ENCODE measurements at regions not wholly inside any gene's neighbourhood (a gene's known extent, or its start where the extent isn't known, plus 50 kb on each side); places are given as distances from the start of the nearest gene placed in this dataset.

- no peaks in the 10 kb centered on the region for H3K4me1 ChIP-seq (ENCODE audit: control insufficient read depth in 2 of 2, insufficient read depth in 2 of 2, low read length in 2 of 2)
- H3K4me2 ChIP-seq (replicated peaks; ENCODE audit: low read depth, low read length, poor library complexity, severe bottlenecking), result no peak overlapping the region
- peaks cover 0 to 8% (median 3%) of the 10 kb centered on the region in 3 donors for H3K9me3 ChIP-seq (ENCODE audit: control extremely low read depth in 1 of 3, control insufficient read depth in 2 of 3, insufficient read depth in 1 of 3, low read length in 2 of 3)
- ChIA-PET POLR2A (no interaction called here), CTCF (no interaction called here)
- Mint-ChIP-seq H3K27ac (no peak overlapping the region), H3K9me3 (ENCODE audit: insufficient read depth) (no peaks in the 10 kb centered on the region), H3K27me3 (no peaks in the 10 kb centered on the region), H3K4me3 (no peak overlapping the region), H3K4me1 (peaks cover 5% of the 10 kb centered on the region)
- H3K79me2 ChIP-seq (ENCODE audit: control insufficient read depth, insufficient read depth, low read length), result no peaks in the 10 kb centered on the region
- intact Hi-C loops (cut with micrococcal nuclease), result no loop called here
- H3K4me3 ChIP-seq (ENCODE audit: control extremely low read depth in 1 of 5, extremely low read depth in 1 of 5, insufficient read depth in 1 of 5, low read depth in 2 of 5, low read length in 4 of 5), result no peak overlapping the region
- no peak for DNase-seq
- 100% methylated on average over 1 of the region's 2 CpGs for WGBS (ENCODE audit: insufficient coverage)
- no peak overlapping the region for H3K27ac ChIP-seq (ENCODE audit: low read length in 2 of 2)
- H3K36me3 ChIP-seq (replicated peaks in 1 of 2; ENCODE audit: control extremely low read depth in 1 of 2, control insufficient read depth in 1 of 2, extremely low read depth in 1 of 2, insufficient read depth in 2 of 2, low read length in 1 of 2), result no peaks in the 10 kb centered on the region
- H2AFZ ChIP-seq (ENCODE audit: insufficient read depth, low read depth, low read length, poor library complexity, severe bottlenecking), result no peak overlapping the region
- no peak overlapping the region for H3K9ac ChIP-seq (ENCODE audit: low read length)
- H4K20me1 ChIP-seq (ENCODE audit: control insufficient read depth, insufficient read depth, low read length, poor library complexity, severe bottlenecking), result no peaks in the 10 kb centered on the region
- ATAC-seq (ENCODE audit: low read depth), result no peak
- H3K27me3 ChIP-seq (replicated peaks in 1 of 4; ENCODE audit: control extremely low read depth in 1 of 4, control insufficient read depth in 3 of 4, insufficient read depth in 4 of 4, low read length in 3 of 4), result no peaks in the 10 kb centered on the region
- no peak for TF ChIP-seq CTCF (IDR thresholded peaks at IDR 0.05)
- TF ChIP-seq EZH2 (IDR thresholded peaks at IDR 0.05; ENCODE audit: borderline replicate concordance, insufficient read depth, low read depth, low read length, poor library complexity, severe bottlenecking), result no peak
Observed at GRCh38 chr21:25097648-25098047, 509.6 kb downstream of the MRPL39 start.

GRCh38 chr21:25094695-25095094, 512.6 kb downstream of the MRPL39 start:
- Mint-ChIP-seq H3K4me1 (peaks cover 5% of the 10 kb centered on the region), H3K27ac (no peak overlapping the region), H3K9me3 (ENCODE audit: insufficient read depth) (peaks cover 5% of the 10 kb centered on the region), H3K27me3 (no peaks in the 10 kb centered on the region), H3K4me3 (no peak overlapping the region)
- WGBS (ENCODE audit: insufficient coverage), result no CpG with 5 or more reads among the region's 1 CpG
- Histone ChIP-seq H3K4me2 (replicated peaks; ENCODE audit: low read depth, low read length, poor library complexity, severe bottlenecking) (no peak overlapping the region), H3K27ac (ENCODE audit: low read length in 2 of 2) (no peak overlapping the region), H3K4me1 (ENCODE audit: control insufficient read depth in 2 of 2, insufficient read depth in 2 of 2, low read length in 2 of 2) (no peaks in the 10 kb centered on the region), H3K27me3 (replicated peaks in 1 of 4; ENCODE audit: control extremely low read depth in 1 of 4, control insufficient read depth in 3 of 4, insufficient read depth in 4 of 4, low read length in 3 of 4) (no peaks in the 10 kb centered on the region), H2AFZ (ENCODE audit: insufficient read depth, low read depth, low read length, poor library complexity, severe bottlenecking) (no peak overlapping the region), H3K9me3 (ENCODE audit: control extremely low read depth in 1 of 3, control insufficient read depth in 2 of 3, insufficient read depth in 1 of 3, low read length in 2 of 3) (peaks cover 1 to 11% (median 11%) of the 10 kb centered on the region in 3 donors), H3K79me2 (ENCODE audit: control insufficient read depth, insufficient read depth, low read length) (no peaks in the 10 kb centered on the region), H3K4me3 (ENCODE audit: control extremely low read depth in 1 of 5, extremely low read depth in 1 of 5, insufficient read depth in 1 of 5, low read depth in 2 of 5, low read length in 4 of 5) (no peak overlapping the region), H3K9ac (ENCODE audit: low read length) (no peak overlapping the region), H4K20me1 (ENCODE audit: control insufficient read depth, insufficient read depth, low read length, poor library complexity, severe bottlenecking) (no peaks in the 10 kb centered on the region), H3K36me3 (replicated peaks in 1 of 2; ENCODE audit: control extremely low read depth in 1 of 2, control insufficient read depth in 1 of 2, extremely low read depth in 1 of 2, insufficient read depth in 2 of 2, low read length in 1 of 2) (no peaks in the 10 kb centered on the region)
- ATAC-seq (ENCODE audit: low read depth), result no peak
- ChIA-PET CTCF (no interaction called here), POLR2A (no interaction called here)
- intact Hi-C loops (cut with micrococcal nuclease), result no loop called here
- TF ChIP-seq CTCF (IDR thresholded peaks at IDR 0.05) (no peak), EZH2 (IDR thresholded peaks at IDR 0.05; ENCODE audit: borderline replicate concordance, insufficient read depth, low read depth, low read length, poor library complexity, severe bottlenecking) (no peak)
- no peak for DNase-seq

Measured in B cell (primary cell).